Suppressor macrophage treated with lipopolysaccharide for 4 hours (primary cell): ENCODE measurements at regions not wholly inside any gene's neighbourhood (a gene's known extent, or its start where the extent isn't known, plus 50 kb on each side); places are given as distances from the start of the nearest gene placed in this dataset.

Experiments
- DNase-seq: peaks from one replicate; pipeline ENCODE4 v3.0.0-alpha.2; 2020

GRCh38 chr6:132868057-132868456 is 53.7 kb downstream of the RPS12 start:
- no peak for DNase-seq

- no peak for DNase-seq
Measured at GRCh38 chr6:132872923-132873322, 58.6 kb downstream of the RPS12 start.

GRCh38 chr6:132877003-132877402 is 62.6 kb downstream of the RPS12 start:
- DNase-seq = no peak

- no peak for DNase-seq
Measured at GRCh38 chr6:132887204-132887603, 72.8 kb downstream of the RPS12 start.

DNA sequence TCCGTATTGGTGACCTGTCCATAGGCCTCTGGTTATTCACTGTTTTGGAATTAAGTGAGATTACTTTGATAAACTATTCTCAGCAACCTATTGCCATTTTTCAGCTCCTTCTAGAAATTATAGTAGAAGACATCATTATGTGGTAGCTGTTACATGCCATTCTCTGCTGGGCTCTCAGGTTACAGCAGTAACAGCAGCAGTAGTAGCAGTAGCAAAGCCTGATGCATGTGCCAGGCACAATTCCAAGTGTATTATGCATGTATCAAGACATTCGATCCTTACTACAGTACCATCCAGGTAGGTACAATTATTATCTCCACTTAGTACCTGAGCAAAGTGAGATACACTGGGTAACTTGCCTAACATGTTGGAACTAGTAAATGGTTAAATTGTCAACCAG is 74.3 kb downstream of the RPS12 start:
- no peak for DNase-seq

DNA sequence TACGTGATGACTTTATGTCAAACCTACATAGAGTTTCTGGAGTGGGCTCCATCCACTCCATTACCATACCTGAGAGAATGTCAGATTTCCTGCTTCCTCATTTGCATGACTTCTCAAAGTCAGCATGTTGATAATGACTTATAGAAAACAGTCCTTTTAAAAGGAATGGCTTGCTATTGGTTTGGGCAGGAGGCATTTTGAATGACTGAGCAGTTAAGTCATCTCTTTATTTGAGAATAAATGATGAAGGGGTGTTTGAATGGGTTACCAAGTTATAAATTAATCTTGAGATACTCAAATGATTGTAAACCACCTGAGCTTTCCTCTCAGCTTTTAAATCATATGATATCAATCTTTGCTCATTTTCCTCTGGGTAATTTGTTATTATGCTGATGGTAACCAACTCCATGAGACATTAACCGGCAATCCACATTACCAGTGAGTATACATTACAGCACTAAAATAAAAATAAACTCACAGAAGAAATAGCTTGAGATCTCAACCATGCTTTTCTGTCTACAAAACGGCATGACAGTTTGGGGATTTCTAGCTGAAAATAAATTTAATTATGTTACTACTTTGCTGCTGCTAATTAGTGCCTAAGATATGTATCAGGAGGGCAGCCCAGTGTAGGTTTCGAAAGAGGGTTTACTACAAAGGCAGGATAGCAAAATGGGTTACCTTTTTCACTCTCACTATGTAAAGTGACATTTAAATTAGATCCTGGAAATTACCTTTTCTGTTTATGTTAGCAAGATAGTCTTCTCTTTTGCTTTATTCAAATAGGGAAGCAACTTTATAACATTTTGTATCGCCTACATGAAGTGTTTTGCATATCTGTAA is 78.8 kb downstream of the RPS12 start:
- DNase-seq = no peak

- DNase-seq = no peak
Measured at GRCh38 chr6:132893772-132894490, 79.6 kb downstream of the RPS12 start.

- no peak for DNase-seq
Measured at GRCh38 chr6:132898376-132898775, 84.0 kb downstream of the RPS12 start.

DNA sequence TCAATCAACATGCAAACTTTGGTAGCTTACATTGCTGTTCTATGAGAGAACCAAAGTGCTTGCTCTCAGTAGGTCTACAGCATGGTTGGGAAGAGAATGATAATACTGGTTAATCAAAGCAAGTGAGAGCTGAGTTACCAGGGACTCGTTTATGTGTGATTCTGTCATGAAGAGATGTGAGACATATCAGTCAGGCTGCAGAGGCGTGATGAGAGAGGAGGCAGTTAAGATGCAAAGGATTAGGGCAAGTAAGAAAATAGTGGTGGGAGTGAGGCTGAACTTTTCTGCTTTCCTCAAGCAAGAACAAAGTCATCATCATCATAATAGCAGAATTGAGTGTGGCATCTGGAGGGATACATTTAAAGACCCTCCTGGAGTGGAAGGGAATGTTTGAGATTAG is 86.5 kb downstream of the RPS12 start:
- no peak for DNase-seq

- DNase-seq = no peak
Measured at GRCh38 chr6:132902901-132903300, 88.5 kb downstream of the RPS12 start.

GRCh38 chr6:132907231-132907630 is 92.9 kb downstream of the RPS12 start:
- DNase-seq = no peak

- no peak for DNase-seq
Measured at GRCh38 chr6:132907914-132908313, 93.5 kb downstream of the RPS12 start.

DNA sequence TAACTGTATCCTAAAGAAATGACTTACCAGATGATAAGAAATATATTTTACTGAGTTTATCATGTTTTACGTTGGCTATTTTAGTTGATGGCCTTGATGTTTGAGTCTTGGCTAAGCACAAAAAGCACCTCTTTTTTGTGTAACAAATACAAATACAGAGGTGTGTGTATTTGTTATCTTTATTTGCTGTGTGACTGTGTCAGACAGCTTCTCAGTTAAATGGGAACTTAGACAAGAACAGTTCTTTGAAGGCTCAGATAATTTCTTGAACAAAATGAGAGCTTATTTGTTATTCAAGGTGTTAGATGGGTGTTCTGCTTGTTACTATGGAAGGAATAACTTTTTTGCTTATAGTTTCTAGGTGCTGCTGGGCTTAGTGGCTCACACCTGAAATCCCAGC is 95.4 kb downstream of the RPS12 start:
- DNase-seq = no peak

GRCh38 chr6:132910759-132911158 is 96.4 kb downstream of the RPS12 start:
- no peak for DNase-seq

GRCh38 chr6:132919045-132919860 is 104.9 kb downstream of the RPS12 start:
- no peak for DNase-seq

DNA sequence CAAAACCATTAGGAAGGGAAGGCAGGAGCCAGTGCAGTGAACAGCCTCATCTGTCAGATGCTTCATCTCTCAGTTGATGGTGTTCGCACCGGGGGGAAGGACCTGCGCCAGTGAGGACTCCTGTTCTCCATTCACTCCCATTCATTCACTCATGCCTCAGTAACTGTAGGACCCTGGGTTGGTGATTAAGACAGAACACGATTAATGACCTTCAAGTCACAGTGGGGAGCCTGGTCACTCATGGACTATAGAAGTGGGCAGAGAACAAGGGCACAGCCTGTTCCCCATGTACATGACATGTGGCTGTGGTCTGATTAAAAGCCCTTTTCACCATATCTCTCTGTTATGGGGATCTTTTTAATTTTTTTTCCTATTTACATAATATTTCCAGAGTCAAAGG is 113.3 kb downstream of the RPS12 start:
- DNase-seq = no peak

DNA sequence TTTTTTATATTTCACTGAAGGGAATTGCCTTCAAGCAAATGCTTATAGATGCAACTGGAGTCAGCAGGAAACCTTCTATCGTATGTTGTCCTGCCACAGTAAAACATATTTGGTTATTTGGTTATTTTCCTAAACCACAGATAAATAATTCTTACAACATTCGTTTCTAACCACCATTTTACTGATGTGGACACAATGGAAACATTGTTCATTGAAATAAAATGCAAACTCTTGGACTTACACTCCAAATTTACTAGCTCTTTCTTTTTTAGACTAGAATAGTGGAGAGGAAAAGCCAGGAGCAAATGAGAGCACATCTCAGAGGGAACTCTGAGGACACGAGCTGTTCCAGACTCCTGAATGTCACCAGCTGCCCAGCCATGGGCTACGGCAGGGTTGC is 114.8 kb downstream of the RPS12 start:
- DNase-seq = no peak

GRCh38 chr6:132931313-132931712 is 116.9 kb downstream of the RPS12 start:
- no peak for DNase-seq

- no peak for DNase-seq
Measured at GRCh38 chr6:132931936-132932514, 117.7 kb downstream of the RPS12 start.

GRCh38 chr6:132932588-132932987 is 118.2 kb downstream of the RPS12 start:
- no peak for DNase-seq

GRCh38 chr6:132933090-132933489 is 118.7 kb downstream of the RPS12 start:
- no peak for DNase-seq

- no peak for DNase-seq
Measured at GRCh38 chr6:132934496-132934895, 120.1 kb downstream of the RPS12 start.

DNA sequence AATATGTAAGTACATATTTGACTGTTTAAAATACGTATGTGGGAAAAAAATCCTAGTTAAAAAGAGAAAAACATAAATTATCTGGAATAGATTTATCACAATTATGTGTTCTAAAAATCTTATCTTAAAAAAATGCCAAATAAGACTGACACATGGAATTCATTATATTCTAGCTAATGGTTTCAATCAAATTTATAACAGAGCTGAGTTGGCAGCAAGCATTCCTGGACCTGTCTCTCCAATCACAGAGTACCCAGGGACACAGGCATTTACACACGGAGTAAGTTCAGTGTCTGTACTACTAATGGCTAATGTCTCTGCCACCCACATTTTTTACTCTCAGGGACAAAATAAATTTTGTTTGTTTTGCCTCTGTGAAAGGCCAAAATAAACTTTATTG is 122.3 kb downstream of the RPS12 start:
- DNase-seq = no peak
